GM21723 (cell line): ENCODE measurements at regions not wholly inside any gene's neighbourhood (a gene's known extent, or its start where the extent isn't known, plus 50 kb on each side); places are given as distances from the start of the nearest gene placed in this dataset.
"Not testable (repeated sequence)": the region's sequence is repeated elsewhere in the genome, so short reads cannot be mapped to it uniquely, and the experiment has no call there.

Source experiments
- ATAC-seq: cut with Tn5 transposase; IDR thresholded peaks from one replicate; pipeline ENCODE4 v1.9.1; 2021; ENCODE audit warnings: mild to moderate bottlenecking, moderate library complexity; ENCODE audit not compliant: unreplicated experiment

DNA sequence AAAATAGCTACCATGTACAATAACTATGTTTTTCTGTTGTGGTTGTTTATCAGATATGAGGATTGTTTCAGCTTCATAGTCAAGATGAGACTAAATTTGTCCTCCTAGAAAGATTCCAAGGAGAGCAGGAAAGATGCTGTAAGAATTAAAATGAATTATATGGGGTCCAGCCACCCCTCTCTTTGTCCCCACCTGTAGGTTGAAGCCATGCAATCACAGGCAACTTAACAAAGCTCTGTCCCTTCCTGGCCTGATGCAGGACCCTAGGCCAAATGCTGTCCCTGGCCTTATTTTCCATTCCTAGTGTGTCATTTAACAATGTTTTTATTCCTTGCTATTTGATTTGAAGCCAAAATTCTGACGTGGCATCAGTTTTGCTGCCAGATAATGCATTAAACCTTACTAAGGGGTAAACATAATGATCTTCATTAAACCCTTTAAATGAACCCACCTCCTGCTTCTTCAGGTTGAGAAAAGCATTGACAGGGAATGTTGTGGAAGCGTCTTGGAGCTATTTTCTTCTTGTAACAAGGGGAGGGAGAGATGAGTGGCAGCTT lies 240.9 kb upstream of the ZNF521 start:
- ATAC-seq = no peak

DNA sequence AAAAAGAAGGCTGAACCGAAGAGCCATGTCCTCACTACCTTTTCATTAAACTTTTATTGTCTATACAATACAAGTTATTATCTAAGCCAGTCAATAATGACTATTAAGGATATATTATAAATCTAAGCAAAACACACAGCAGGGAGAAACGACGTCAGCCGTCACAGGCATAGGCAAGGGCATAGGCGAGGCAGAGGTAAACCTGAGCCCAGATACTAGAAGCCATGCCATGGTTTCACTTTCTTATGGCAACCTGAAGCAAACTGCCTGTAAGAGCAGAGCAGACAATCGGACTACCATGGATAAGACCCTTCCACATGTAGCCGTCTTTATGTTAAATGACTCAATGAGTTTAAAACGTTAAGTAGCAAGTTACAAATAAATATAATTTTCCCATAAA lies 238.5 kb upstream of the ZNF521 start:
- no peak for ATAC-seq

DNA sequence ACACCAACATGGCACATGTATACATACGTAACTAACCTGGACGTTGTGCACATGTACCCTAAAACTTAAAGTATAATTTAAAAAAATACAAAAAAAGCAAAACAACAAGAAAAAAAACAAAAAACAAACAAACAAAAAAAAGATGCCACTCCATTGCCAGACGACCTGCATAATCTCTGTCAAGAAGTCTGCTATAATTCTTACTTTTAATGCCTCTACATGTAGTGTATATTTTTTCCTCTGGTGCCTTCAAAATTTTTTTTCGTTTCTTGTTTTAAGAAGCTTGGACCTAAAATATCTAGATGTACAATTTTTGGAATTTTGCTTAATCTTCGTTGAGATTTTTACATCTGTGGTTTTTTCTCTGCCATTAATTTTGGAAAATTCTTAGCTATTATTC lies 235.6 kb upstream of the ZNF521 start:
- no peak for ATAC-seq

DNA sequence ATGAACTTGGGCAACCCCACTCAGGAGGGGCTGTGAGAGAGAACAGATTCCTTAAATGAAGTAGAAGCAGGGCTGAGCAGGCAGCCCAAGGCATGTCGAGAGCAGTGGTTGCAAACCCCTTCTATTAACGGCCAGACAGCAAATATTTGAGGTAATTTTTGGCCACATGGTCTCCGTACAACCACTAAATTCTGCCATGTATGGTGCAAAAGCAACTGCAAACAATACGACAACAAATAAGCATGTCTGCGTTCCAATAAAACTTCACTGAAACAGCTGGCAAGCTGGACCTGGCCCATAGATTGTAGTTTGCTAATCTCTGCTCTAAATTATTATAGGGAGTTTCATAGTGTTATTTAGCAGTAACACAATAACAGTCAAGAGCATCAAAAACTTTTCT lies 217.0 kb upstream of the ZNF521 start:
- no peak for ATAC-seq

DNA sequence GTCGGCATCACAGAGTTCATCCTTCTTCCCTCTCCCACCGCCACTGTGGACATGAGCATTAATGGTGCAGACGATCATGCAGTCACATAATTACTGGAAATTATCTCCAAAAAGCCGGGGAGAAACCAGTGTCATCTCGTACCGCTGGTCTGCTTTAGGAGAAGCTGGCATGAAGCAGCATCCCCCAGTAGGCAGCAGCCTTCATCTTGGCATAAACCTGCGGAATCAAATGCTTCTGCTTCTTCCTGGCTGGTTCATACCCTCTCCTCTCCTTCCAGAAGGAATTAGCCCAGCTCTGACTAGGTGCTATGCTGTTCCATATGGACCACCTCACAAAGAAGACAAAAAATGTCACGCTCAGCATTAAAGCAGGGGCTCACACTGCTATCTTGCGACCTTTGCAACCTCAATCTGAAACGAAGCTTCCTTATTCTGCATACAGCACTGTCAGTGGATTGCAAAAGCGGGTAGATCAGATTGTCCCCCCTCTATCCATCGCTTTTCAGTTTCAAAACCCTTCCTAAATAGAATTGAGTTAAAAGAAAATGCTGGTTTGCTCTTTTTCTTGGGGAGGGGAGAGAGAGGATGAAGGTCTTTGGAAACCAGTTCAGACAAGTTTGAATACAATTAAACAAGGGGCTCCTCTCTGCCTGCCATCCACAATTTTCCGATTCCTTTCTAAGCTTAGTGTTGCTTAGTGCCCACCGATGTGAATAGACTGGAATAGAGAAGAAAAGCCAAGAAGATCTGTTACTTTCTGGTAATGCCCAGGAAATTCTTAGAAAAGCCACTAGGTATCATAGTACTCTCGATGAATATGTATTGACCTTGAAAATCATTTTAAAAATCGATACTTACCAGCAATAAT lies 212.1 kb upstream of the ZNF521 start:
- no peak for ATAC-seq

DNA sequence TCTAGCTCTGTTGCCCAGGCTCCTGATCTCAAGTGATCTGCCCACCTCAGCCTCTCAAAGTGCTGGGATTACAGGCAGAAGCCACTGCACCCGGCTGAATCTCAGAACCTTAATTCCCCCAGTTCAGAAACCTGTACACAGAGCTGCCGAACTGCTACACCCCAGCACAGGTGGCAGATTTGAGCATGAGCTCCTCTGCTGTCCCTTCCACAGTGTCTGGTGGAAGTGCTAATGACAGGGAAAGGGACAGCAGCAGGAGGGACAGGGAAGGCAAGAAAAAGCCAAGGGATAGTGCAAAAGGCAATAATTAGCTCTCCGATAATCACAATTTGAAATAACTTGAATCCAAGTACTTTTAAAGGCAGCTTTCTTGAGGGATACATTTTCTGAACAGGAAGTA lies 211.4 kb upstream of the ZNF521 start:
- ATAC-seq = no peak

DNA sequence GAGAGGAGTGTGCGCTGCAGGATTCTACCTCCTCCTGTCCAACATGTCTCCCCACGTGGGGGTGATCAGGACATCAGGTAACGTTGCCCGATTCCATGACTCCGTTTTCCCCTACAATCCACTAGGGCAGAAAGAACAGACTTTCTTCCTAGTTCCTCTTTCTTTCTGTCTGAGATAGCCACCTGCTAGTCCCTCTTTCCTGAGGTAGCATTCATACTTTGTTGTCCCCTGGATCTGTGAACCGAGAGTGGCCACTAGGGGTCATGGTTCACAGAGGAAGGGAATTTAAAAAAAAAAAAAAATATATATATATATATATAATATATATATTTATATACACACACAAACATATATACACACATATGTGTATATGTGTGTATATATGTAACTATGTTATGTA lies 210.0 kb upstream of the ZNF521 start:
- ATAC-seq = no peak

DNA sequence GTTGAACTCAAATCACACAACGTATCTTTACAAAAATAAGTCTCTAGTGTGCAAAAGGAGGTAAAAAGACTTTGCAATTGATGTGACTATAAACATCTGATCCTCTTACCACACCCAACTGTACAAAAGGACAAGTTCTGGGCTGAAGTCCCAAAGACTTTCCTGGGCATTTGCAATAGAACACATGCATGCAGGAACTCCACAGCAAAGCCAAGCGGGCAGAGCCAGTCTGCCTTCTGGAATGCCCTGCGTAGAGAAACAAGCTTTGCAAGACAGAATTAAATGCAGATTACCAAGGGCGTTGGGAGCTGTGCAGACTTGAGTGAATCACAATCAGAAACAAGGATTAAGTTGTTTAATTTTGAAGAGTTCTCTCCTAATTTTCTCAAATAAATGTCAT lies 208.4 kb upstream of the ZNF521 start:
- no peak for ATAC-seq

DNA sequence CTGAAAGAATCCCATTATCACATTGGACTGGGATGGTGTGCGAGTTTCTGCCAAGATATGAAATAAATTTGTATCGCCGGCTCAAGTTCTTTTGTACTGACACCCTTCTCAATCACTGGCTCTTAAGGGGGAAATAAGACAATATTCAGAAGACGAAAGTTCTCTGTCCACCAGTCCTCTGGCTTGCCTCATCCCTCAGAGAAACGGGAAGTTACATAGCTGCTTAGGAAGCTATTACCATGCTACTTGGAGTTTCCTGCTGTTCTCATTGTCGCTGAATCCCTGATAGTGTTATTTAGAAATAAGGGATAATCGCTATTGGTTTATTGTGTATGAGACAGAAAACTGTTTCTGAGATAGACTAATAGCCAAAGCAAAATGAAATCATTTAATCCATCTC lies 205.0 kb upstream of the ZNF521 start:
- ATAC-seq = no peak

DNA sequence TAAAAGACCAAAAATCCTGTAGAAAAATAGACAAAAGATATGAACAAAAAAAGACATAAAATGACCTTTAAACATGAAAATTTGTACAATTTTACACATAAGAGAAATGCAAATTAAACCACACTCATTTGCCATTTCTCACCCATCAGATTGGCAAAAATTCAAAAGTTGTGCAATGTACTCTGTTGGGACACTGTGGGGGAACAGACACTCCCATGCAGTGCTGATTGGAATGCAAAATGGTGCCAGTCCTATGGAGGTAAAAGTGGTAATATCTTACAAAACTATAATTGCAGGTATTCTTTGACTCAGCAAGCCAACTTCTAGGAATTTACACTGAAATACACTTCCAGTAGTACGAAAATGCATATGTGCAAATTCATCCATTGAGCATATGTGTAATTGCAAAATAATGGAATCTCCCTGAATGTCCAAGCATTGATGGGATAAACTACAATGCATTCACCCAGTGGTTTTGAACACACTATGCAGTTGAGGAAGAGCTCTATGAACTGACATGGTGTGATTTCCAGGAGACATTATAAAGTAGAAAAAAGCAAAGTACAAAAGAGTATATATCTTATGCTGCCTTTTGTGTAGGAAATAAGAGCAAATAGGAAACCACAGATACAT lies 201.8 kb upstream of the ZNF521 start:
- ATAC-seq = no peak

DNA sequence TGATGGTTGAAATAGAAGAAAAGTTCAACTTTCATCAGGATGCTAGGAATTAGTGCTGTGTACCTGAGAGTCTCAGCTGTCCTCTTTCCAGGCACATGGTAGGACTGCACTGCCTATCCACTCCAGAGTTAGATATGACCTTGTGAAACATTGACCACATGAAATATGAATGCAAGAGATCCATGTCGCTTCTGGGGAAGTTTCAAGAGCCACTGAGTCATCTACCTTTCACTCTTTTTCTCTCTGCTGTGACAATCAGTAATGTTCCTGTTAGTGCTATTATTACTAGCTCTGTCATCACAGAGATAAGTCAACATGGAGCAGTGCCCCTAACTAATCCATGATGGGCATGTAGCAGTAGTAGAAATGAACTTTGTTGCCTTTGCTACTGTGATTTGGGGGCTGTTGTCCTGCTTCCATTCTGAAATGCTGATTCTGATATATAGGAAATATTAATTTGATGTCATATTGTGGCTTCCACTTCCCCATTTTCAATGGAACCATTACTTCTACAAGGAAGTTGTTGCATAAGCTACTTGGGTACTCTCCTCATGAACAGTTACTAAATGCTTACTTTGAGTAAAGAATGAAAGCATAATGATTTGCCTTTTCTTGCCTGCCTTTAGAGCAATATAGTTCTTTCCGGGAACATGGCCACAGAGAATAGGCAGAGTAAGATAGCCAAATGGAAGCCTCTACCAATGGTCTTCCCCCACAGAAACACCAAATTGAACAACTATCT lies 192.8 kb upstream of the ZNF521 start:
- ATAC-seq = no peak

DNA sequence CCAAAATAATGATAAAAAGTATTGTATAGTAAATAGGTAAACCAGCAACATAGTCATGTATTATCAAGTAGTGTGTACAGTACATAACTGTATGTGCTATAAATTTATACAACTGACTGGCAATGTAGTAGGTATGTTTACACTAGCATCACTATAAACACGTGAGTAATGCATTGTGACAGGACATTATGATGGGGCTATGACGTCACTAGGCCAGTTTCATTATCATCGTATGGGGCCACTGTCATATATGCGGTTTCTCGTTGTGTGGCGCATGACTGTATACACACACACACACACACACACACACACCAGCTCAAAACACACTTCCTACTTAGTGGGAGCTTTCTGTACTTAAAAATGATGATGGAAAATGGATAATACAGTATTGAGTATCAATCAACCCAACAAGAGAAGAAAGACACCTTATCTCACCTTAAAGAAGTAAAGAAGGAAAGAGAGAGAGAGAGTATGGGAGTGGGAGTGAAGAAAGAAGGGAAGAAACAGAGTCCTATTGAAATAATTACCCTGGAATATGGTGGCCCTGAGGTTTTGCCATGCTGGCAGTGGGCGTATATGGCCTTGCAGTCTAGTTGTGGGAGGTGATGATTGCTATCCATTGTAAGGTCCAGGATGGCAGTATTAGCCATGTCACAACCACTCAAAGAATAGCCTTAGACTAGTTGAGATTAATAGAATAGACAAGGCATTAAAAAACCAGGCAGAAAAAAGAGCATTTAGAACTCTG lies 186.4 kb upstream of the ZNF521 start:
- no peak for ATAC-seq

DNA sequence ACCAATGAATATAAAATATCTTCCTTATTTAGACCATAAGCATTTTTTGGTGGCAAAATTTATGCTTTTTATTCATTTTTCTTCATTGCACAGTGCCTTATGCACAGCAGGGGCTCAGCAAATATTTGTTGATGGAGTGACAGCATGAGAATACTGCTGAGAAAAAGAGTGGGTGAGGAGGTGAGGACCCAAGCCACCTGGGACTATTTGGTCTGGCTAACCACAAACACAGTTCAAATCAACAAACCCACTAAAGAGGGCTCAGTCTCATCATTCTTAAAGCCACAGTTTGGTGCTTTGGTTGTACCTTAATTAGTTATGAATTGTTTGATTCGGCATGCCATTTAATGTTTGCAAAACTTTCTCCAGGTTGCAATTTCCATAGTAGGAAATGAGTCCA lies 183.5 kb upstream of the ZNF521 start:
- no peak for ATAC-seq

DNA sequence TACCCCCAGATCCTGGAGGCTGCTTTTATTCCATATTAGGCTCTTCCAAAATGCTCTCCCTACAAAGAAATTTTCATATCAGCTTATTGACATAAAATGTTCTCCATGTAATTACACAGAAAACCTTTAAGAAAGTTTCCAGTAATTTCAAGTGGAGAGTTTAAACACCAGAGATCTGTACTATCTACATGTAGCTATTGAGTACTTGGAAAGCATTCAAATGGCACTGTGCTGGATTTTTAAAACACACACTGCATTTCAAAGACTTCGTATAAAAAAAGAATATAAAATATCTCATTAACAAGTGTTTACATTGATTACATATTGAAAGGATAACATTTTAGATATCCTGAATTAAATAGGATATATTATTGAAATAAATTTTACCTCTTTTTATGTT lies 182.4 kb upstream of the ZNF521 start:
- no peak for ATAC-seq

DNA sequence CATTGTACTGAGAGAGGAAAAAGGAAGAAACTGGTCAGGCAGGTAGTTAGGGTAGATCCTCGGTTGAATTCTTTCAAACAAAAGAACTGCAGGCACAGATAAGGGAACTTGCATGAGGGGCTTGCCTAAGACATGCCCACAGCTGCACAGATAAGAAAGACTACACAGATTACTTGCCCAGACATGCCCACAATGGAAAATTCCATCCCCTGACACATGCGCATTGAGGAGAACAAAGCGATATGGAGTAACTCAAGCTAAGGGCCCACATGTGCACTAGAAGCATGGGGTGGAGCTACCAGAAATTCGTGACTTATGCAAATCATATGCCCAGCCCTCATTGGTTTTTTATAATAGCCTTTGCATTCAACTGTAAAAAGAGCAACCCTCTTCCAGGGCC lies 181.3 kb upstream of the ZNF521 start:
- ATAC-seq = no peak

DNA sequence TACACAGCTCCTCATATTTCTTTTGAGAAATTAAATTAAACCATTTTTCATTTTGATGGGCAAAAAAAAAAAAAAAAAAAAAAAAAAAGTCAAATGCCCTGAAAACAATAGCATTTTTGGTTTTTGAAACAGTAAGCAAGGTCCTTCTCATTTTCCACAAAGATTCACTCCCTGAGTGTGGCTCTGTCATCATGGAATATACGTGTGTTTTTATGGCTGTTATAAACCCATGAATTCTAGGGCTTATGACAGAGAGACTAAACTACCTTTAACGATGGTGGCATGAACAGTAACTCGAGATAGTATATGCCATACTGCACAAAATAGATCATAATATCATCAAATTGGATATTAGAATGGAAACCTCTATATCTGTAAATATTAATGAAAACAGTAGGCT lies 179.2 kb upstream of the ZNF521 start:
- no peak for ATAC-seq

DNA sequence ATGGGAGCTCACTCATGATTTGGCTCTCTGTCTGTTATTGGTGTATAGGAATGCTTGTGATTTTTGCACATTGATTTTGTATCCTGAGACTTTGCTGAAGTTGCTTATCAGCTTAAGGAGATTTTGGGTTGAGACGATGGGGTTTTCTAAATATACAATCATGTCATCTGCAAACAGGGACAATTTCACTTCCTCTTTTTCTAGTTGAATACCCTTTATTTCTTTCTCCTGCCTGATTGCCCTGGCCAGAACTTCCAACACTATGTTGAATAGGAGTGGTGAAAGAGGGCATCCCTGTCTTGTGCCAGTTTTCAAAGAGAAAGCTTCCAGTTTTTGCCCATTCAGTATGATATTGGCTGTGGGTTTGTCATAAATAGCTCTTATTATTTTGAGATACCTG lies 173.8 kb upstream of the ZNF521 start:
- ATAC-seq = not testable (repeated sequence)

DNA sequence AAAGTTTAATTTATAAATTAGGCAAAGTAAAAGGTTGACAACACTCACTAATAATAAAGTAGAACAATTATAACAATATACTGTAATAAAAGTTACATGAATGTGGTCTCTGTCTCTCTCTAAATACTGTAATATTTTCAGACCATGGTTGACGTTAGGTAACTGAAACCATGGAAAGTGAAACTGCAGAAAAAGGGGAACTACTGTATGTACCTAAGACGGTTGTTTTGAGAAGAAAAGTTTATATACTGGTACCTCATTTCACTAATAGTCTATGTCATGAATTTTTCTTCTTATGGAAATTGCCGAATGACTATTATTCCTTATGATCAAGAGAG lies 166.7 kb upstream of the ZNF521 start:
- ATAC-seq = peak; percentile 99

DNA sequence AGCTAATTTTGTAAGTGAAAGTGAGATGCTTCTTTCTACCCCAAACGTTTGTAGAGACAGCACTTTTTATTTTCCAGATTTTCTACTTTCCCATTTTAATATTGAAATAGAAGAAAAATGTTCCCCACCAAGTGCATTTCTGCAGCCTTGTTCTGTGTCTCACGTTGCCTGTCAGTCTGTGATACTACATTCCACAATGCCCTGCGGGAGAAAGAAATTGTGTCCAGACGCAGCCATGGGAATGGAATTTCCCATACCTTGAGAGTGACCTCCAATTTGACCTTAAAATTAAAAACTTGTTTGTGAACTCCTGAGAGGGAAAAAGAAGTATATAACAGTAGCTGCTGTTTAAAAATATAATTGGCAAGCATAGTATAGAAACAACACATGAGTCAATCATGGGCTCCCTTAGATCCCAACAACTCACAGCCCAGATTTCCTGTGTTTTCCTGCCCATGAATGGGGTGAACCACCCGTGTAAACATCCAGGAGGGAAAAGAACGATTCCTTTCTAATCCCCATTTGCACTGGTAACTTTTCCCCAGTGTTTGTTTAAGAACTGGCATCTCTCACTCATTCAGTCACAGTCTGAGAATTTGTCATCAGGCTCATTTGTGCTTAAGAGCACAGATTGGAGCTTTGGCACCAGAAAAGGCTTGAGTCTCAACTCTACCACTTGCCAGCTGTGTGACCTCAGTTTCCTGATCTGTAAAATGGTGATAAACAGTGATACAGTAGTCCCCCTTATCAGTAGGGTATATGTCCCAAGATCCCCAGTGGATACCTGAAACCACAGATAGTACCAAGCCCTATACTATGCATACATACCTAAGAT lies 166.1 kb upstream of the ZNF521 start:
- ATAC-seq = peak; percentile 43
